ENCODE measurements at regions not wholly inside any gene's neighbourhood (a gene's known extent, or its start where the extent isn't known, plus 50 kb on each side); places are given as distances from the start of the nearest gene placed in this dataset.

GRCh38 chr20:56941101-56941686, 312.1 kb downstream of the TFAP2C start:
- TF ChIP-seq POLR2AphosphoS5 (IDR thresholded peaks at IDR 0.05) (no peak), CTCF (IDR thresholded peaks at IDR 0.05) (no peak)
